H9 (cell line): ENCODE measurements at regions not wholly inside any gene's neighbourhood (a gene's known extent, or its start where the extent isn't known, plus 50 kb on each side); places are given as distances from the start of the nearest gene placed in this dataset.
"Not testable (repeated sequence)": the region's sequence is repeated elsewhere in the genome, so short reads cannot be mapped to it uniquely, and the experiment has no call there.

ENCODE experiments used
- DNase-seq: peaks from one replicate; pipeline ENCODE4 v3.0.0-alpha.2; 2017
- H2AFZ ChIP-seq: one replicate; pipeline ENCODE4 v1.6.1; 2013; ENCODE audit warnings: mild to moderate bottlenecking, low read length, control low read depth, moderate library complexity
- H2AK5ac ChIP-seq: 2 replicates; pipeline ENCODE4 v1.6.1; 2013; ENCODE audit warnings: low read length, control low read depth, mixed read lengths; ENCODE audit not compliant: insufficient read length
- H2BK120ac ChIP-seq: one replicate; pipeline ENCODE4 v1.6.1; 2013; ENCODE audit warnings: low read depth, mild to moderate bottlenecking, low read length, control low read depth, inconsistent platforms; ENCODE audit not compliant: poor library complexity, severe bottlenecking
- H2BK12ac ChIP-seq: 2 replicates; pipeline ENCODE4 v1.6.1; 2013; ENCODE audit warnings: low read length, control low read depth, mixed read lengths, low read depth; ENCODE audit not compliant: insufficient read length
- H2BK15ac ChIP-seq: 2 replicates; pipeline ENCODE4 v1.6.1; 2013; ENCODE audit warnings: low read depth, low read length, control low read depth
- H2BK20ac ChIP-seq: one replicate; pipeline ENCODE4 v1.6.1; 2013; ENCODE audit warnings: low read depth, mild to moderate bottlenecking, low read length, control low read depth, inconsistent platforms; ENCODE audit not compliant: poor library complexity, severe bottlenecking
- H2BK5ac ChIP-seq: 2 replicates; pipeline ENCODE4 v1.6.1; 2013; ENCODE audit warnings: low read length, control low read depth, mixed read lengths; ENCODE audit not compliant: insufficient read length
- H3K14ac ChIP-seq: 2 replicates; pipeline ENCODE4 v1.6.1; 2013; ENCODE audit warnings: low read length, control low read depth; ENCODE audit not compliant: insufficient read depth
- H3K18ac ChIP-seq: 2 replicates; pipeline ENCODE4 v1.6.1; 2013; ENCODE audit warnings: low read depth, mild to moderate bottlenecking, mixed read lengths, low read length, control low read depth; ENCODE audit not compliant: insufficient read length
- H3K23ac ChIP-seq: 2 replicates; pipeline ENCODE4 v1.6.1; 2013; ENCODE audit warnings: low read length, control low read depth, mixed read lengths, low read depth; ENCODE audit not compliant: insufficient read length
- H3K23me2 ChIP-seq: 2 replicates; pipeline ENCODE4 v1.6.1; 2013; ENCODE audit warnings: low read depth, mild to moderate bottlenecking, mixed read lengths, low read length, control low read depth; ENCODE audit not compliant: insufficient read length, poor library complexity, severe bottlenecking
- H3K27ac ChIP-seq: 2 replicates; pipeline ENCODE4 v1.5.1; 2013; ENCODE audit warnings: low read length, control low read depth, mixed read lengths, low read depth; ENCODE audit not compliant: insufficient read length
- H3K27me3 ChIP-seq: 2 replicates; pipeline ENCODE4 v1.6.1; 2013; ENCODE audit warnings: low read length, control low read depth, inconsistent platforms; ENCODE audit not compliant: insufficient read depth
- H3K4ac ChIP-seq: 2 replicates; pipeline ENCODE4 v1.6.1; 2013; ENCODE audit warnings: low read depth, mild to moderate bottlenecking, control low read depth, inconsistent platforms, low read length, moderate library complexity
- H3K4me1 ChIP-seq: 2 replicates; pipeline ENCODE4 v1.6.1; 2013; ENCODE audit warnings: low read length, control low read depth, inconsistent platforms; ENCODE audit not compliant: insufficient read depth
- H3K4me2 ChIP-seq: 2 replicates; pipeline ENCODE4 v1.6.1; 2013; ENCODE audit warnings: low read length, control low read depth, mixed read lengths; ENCODE audit not compliant: insufficient read length, insufficient read depth
- H3K56ac ChIP-seq: 2 replicates; pipeline ENCODE4 v1.6.1; 2013; ENCODE audit warnings: low read depth, mild to moderate bottlenecking, mixed read lengths, low read length, control low read depth; ENCODE audit not compliant: insufficient read length
- H3K79me1 ChIP-seq: 2 replicates; pipeline ENCODE4 v1.6.1; 2013; ENCODE audit warnings: low read depth, mild to moderate bottlenecking, moderate library complexity, low read length, control low read depth, inconsistent platforms; ENCODE audit not compliant: insufficient read depth, poor library complexity, severe bottlenecking
- H3K79me2 ChIP-seq: 2 replicates; pipeline ENCODE4 v1.6.1; 2013; ENCODE audit warnings: low read length, control low read depth, inconsistent platforms; ENCODE audit not compliant: insufficient read depth
- H3K9ac ChIP-seq: 2 replicates; pipeline ENCODE4 v1.6.1; 2013; ENCODE audit warnings: low read length, control low read depth, mixed read lengths; ENCODE audit not compliant: insufficient read length; ENCODE audit errors: extremely low read depth
- H3K9me3 ChIP-seq: one replicate; pipeline ENCODE4 v1.6.1; 2013; ENCODE audit warnings: low read depth, low read length, inconsistent platforms; ENCODE audit not compliant: control insufficient read depth
- H3T11ph ChIP-seq: one replicate; pipeline ENCODE4 v1.6.1; 2013; ENCODE audit warnings: mild to moderate bottlenecking, low read length, control low read depth, inconsistent platforms
- H4K20me1 ChIP-seq: one replicate; pipeline ENCODE4 v1.6.1; 2013; ENCODE audit not compliant: control insufficient read depth, insufficient read length, insufficient read depth
- H4K5ac ChIP-seq: 2 replicates; pipeline ENCODE4 v1.6.1; 2013; ENCODE audit warnings: low read depth, mild to moderate bottlenecking, mixed read lengths, low read length, control low read depth; ENCODE audit not compliant: insufficient read length
- H4K8ac ChIP-seq: replicated peaks from 2 replicates; pipeline ENCODE4 v1.6.1; 2013; ENCODE audit warnings: low read length, control low read depth, mixed read lengths, low read depth; ENCODE audit not compliant: insufficient read length
- H4K91ac ChIP-seq: 2 replicates; pipeline ENCODE4 v1.6.1; 2013; ENCODE audit warnings: low read depth, mild to moderate bottlenecking, moderate library complexity, mixed read lengths, low read length, control low read depth; ENCODE audit not compliant: insufficient read length
- H3K27ac Mint-ChIP-seq, 3 experiments: 2 replicates in 2 of 3; 3 replicates in 1 of 3; pipeline ENCODE4 v1.8.0; 2020 to 2021; ENCODE audit warnings: mixed read lengths in 3 of 3, mild to moderate bottlenecking in 1 of 3, moderate library complexity in 1 of 3
- H3K27me3 Mint-ChIP-seq: 2 replicates; pipeline ENCODE4 v1.8.0; 2021; ENCODE audit warnings: low read depth, mild to moderate bottlenecking, moderate library complexity, mixed read lengths
- H3K36me3 Mint-ChIP-seq, 3 experiments: 2 replicates in 2 of 3; 3 replicates in 1 of 3; pipeline ENCODE4 v1.8.0; 2020 to 2021; ENCODE audit warnings: low read depth in 3 of 3, mixed read lengths in 3 of 3; ENCODE audit not compliant: insufficient read depth in 1 of 3
- H3K4me1 Mint-ChIP-seq, 2 experiments: 2 replicates each; pipeline ENCODE4 v1.8.0; 2020; ENCODE audit warnings: mixed read lengths in 2 of 2
- H3K4me3 Mint-ChIP-seq, 2 experiments: 2 replicates in 1 of 2; 3 replicates in 1 of 2; pipeline ENCODE4 v1.8.0; 2020 to 2021; ENCODE audit warnings: mild to moderate bottlenecking in 2 of 2, mixed read lengths in 2 of 2, moderate library complexity in 1 of 2
- H3K9me3 Mint-ChIP-seq, 2 experiments: 2 replicates in 1 of 2; 3 replicates in 1 of 2; pipeline ENCODE4 v1.8.0; 2020; ENCODE audit warnings: mild to moderate bottlenecking in 2 of 2, mixed read lengths in 2 of 2, moderate library complexity in 1 of 2
- CTCF ChIP-seq: fragments of 200-600 bp; sonication (generic); conservative IDR thresholded peaks from 3 replicates; pipeline ENCODE4 v1.8.0; 2021; ENCODE audit warnings: antibody characterized with exemption, mild to moderate bottlenecking
- WGBS: extraction: QIAGEN DNeasy Blood & Tissue Kit; methylation state at CpG from one replicate; pipeline ENCODE4 v1.1.7; 2013; ENCODE audit warnings: missing lambda C conversion rate, low lambda C conversion rate, mixed read lengths; ENCODE audit not compliant: insufficient read length; ENCODE audit errors: extremely low coverage; 5-methylcytosine and 5-hydroxymethylcytosine counted together

GRCh38 chrX:112190646-112191045 is 108.1 kb upstream of the TRPC5 start:
- H2BK120ac ChIP-seq = no peak overlapping the region
- Mint-ChIP-seq H3K4me3 (no peak overlapping the region), H3K4me1 (no peaks in the 10 kb centered on the region), H3K27ac (no peak overlapping the region), H3K27me3 (no peaks in the 10 kb centered on the region), H3K9me3 (no peaks in the 10 kb centered on the region), H3K36me3 (no peaks in the 10 kb centered on the region)
- H3K56ac ChIP-seq = no peak overlapping the region
- no peak overlapping the region for H2BK12ac ChIP-seq
- H2AK5ac ChIP-seq = no peak overlapping the region
- H3K79me1 ChIP-seq = no peaks in the 10 kb centered on the region
- no peaks in the 10 kb centered on the region for H3K27me3 ChIP-seq
- H2BK20ac ChIP-seq = no peak overlapping the region
- H4K20me1 ChIP-seq = no peaks in the 10 kb centered on the region
- H3K27ac ChIP-seq = no peak overlapping the region
- WGBS = no CpG with 5 or more reads among the region's 4 CpGs
- H3K4me2 ChIP-seq = no peak overlapping the region
- H4K91ac ChIP-seq = no peak overlapping the region
- H3K18ac ChIP-seq = no peak overlapping the region
- H3K9ac ChIP-seq = no peak overlapping the region
- H4K8ac ChIP-seq = no peak overlapping the region
- no peak overlapping the region for H3K4ac ChIP-seq
- no peak overlapping the region for H4K5ac ChIP-seq
- no peak for TF ChIP-seq CTCF
- no peak overlapping the region for H2BK15ac ChIP-seq
- H3K23ac ChIP-seq = no peak overlapping the region
- no peaks in the 10 kb centered on the region for H3K9me3 ChIP-seq
- no peaks in the 10 kb centered on the region for H3K23me2 ChIP-seq
- DNase-seq = no peak
- H3K79me2 ChIP-seq = no peaks in the 10 kb centered on the region
- no peak overlapping the region for H2AFZ ChIP-seq
- H3T11ph ChIP-seq = no peak overlapping the region
- H2BK5ac ChIP-seq = no peak overlapping the region
- H3K4me1 ChIP-seq = no peaks in the 10 kb centered on the region
- H3K14ac ChIP-seq = no peak overlapping the region

- not testable (repeated sequence) for H3K18ac ChIP-seq, H2BK120ac ChIP-seq, H3K4me3 Mint-ChIP-seq, H3K4me1 ChIP-seq, H4K20me1 ChIP-seq, H3K36me3 Mint-ChIP-seq, H2BK12ac ChIP-seq, H3K9ac ChIP-seq, H3K56ac ChIP-seq, H3K9me3 ChIP-seq, H3K27me3 Mint-ChIP-seq, H4K5ac ChIP-seq, H2AK5ac ChIP-seq, H3K79me1 ChIP-seq, H2BK5ac ChIP-seq, H3K23ac ChIP-seq, H2BK15ac ChIP-seq, H3K4me2 ChIP-seq, H3K14ac ChIP-seq, H3K27me3 ChIP-seq, H2AFZ ChIP-seq, H3K79me2 ChIP-seq, H3K27ac Mint-ChIP-seq, H4K91ac ChIP-seq, H3T11ph ChIP-seq, H4K8ac ChIP-seq, H3K23me2 ChIP-seq, H3K27ac ChIP-seq, H3K9me3 Mint-ChIP-seq, H3K4ac ChIP-seq
- H2BK20ac ChIP-seq = peak overlapping the region; percentile 7
- no CpG with 5 or more reads among the region's 3 CpGs for WGBS
- peaks cover 14 to 18% of the 10 kb centered on the region in 2 experiments for H3K4me1 Mint-ChIP-seq
- DNase-seq = peak; percentile 62
These were observed 98.8 kb upstream of the TRPC5 start for GRCh38 chrX:112181361-112181760.
